HG02759 (cell line): ENCODE measurements at regions not wholly inside any gene's neighbourhood (a gene's known extent, or its start where the extent isn't known, plus 50 kb on each side); places are given as distances from the start of the nearest gene placed in this dataset.
"Not testable (repeated sequence)": the region's sequence is repeated elsewhere in the genome, so short reads cannot be mapped to it uniquely, and the experiment has no call there.

Source experiments
- ATAC-seq: cut with Tn5 transposase; IDR thresholded peaks from one replicate; pipeline ENCODE4 v1.9.1; 2021; ENCODE audit warnings: mild to moderate bottlenecking, moderate library complexity; ENCODE audit not compliant: unreplicated experiment

DNA sequence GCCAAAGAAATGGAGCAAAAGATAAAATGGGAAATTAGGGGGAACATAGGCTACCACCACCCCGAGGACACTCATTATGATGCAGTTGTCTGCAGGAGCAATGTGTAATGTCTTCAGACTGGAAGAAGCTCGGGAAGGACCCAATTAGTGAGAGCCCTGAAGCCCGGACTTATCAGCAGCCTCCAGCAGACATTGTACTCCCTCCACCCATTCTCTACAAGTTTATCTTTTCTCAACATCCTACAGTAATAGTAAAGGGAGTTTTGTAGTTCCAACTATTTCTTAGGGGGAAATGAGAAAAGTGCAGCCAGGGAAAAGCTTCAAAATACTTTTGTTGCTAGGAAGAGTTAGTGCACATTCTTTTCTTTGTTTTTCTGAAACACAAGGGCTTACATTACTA is 657.3 kb upstream of the COBL start:
- no peak for ATAC-seq

DNA sequence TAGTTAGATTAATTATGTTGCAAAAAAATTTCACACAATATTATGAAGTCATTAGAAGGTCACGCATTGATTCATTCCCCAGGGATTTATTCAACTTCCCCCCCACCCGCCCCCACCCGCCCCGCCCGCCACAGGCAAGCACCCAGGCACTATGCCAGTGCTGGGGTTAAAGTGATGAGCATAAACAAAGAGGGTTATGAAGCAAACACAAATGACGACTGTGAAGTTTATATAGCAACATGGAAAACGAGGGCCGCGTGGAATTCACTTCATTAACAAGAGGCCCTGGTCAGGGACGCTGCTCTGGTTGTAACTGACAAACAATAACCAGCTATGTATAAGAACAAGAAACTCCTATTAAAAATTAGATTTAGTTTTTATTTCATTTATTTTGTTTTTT is 656.5 kb upstream of the COBL start:
- no peak for ATAC-seq

DNA sequence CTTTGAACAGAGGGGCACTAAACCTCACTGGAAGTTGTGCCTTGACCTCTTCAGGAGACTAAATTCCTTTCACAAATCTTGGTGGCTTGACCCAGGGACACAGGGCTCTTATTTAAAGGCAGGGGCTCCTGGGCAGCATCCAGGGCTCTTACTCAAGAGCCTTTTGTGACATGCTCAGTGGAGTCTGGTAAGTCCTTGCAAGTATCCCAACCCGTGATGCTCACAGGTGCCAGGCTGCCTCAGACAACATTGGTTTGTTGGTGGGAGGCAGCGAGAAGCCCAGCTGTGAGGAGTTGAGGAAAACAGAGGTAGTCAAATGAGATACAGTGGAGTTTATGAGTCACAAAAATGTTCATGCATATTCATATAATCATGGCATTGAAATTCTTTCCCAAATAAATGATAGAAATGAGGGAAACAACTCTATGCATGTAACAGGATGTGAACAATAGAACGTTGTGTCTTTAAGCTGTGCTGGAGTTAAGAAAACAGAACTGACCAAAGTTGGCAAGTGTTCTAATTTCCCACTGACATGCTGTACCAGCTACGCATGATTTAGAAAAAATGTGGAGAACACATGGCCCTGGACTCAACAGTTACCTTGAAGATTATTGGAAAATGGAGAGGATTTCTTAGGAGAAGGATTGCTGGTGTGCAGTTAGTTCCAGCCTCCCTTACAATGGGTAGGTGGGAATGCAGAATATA is 654.5 kb upstream of the COBL start:
- no peak for ATAC-seq

- no peak for ATAC-seq
Observed at GRCh38 chr7:51968461-51968860, 651.9 kb upstream of the COBL start.

DNA sequence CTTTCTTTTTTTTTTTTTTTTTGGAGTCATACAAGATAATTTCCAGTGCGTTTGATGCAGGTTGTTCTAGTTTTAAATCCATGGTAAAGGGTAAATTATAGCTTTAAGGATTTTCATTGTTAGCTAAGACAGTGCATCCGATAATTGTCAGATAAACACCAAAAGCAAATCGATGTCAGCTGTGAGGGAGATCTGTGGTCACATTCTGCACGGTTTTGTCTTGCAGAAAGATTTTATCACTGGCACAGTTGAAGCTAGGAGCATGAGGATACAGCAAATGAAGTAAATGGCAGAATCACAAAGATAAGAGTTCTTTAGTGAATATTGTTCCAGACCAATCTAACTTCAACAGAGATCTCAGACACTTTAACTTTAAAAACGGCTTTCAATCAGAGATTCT is 648.8 kb upstream of the COBL start:
- ATAC-seq = no peak

- ATAC-seq = no peak
Observed at GRCh38 chr7:51961804-51962203, 645.2 kb upstream of the COBL start.

DNA sequence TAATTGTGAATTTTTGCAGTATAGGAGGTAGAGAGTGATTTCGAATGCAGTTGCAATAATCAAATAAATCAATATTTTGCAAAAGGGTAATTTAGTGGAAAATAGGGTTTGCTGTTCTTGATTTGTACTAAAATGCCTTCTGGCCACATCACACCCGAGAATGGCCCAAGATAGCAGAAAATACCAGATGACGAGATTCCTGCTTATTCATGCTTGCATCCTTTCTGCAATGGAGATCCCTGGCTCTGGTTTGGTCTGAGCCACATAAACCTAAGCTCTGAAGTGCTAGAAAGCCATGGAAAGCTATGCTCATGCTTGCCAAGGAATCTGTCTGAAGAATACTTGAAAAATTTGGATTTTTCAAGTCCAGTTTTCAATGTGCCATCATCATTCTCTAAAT is 634.2 kb upstream of the COBL start:
- ATAC-seq = no peak

DNA sequence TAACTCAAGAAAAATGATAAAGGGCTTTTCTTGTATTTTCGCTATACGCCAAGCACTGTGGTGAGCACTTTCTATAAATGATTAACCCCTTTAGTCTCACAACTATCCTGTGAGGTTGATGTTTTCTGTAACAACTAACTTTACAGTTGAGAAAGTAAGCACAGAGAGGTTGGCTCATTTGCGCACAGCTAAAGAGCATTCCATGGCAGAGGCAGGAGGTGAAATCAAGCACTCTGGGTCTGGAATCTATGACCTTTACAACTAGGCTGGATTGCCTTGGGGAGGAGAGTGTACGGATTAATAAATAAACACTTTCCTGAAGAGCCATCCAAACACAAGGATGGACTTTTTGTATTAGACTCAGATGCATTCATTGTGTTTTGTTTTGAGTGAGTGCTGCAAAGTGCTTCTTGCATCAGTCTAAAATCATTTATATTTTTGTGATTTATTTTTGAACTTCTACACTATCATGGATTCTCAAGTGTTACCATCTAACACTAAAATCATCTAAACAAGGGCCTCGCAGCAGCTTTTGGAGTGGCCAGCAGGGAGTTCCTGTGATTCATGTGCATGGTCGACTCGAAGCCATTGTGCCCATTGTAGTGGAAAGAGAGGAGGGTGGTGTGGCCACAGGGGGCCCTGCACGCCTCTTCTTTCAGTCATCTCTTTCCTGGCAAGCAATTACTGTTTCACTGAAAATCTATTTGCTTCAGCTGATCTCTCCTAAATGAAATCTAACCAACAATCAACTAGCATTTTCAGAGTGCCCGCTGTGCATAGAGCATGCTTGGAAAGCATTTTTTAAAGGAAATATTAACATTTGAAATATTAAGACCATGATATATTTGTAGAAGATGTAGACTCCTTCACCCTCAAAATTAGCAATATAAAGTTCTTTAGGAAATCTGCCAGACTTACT is 633.4 kb upstream of the COBL start:
- no peak for ATAC-seq

DNA sequence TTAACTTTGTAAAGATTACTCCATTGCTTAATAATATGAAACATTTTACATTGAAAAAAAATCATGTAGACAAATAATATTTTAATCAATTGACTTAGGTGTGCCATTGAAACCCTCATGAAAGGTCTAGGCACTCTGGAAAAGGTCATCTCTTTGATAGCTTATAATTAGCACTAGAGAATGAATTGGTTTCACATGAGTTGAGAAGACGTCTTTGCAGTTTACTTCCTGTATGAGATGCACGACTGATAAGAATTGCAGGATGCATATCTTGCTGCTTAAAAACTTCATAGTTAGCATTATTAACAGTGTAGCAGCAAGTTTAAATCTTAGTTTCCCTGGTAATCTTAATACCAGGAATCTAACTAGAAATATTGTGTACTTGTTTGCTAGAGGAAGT is 614.2 kb upstream of the COBL start:
- no peak for ATAC-seq

DNA sequence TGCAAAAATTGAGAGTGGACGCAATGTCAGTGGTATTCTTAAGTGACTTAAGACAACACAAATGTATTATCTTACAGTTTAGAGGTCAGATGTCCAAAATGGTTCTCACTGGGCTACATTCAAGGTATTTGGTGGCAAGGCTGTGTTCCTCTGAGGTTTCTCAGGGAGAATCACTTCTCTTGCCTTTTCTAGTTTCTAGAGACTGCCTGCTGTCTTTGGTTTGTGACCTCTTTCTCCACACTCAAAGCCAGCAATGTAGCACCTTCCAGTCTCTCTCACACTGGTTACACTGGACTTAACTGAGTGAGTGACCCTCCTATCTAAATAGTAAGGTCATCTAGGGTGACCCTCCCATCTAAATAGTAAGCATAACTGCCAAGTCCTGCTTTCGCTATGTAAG is 613.2 kb upstream of the COBL start:
- no peak for ATAC-seq

- no peak for ATAC-seq
Observed at GRCh38 chr7:51927738-51928137, 611.1 kb upstream of the COBL start.

GRCh38 chr7:51918581-51918980 is 602.0 kb upstream of the COBL start:
- no peak for ATAC-seq

DNA sequence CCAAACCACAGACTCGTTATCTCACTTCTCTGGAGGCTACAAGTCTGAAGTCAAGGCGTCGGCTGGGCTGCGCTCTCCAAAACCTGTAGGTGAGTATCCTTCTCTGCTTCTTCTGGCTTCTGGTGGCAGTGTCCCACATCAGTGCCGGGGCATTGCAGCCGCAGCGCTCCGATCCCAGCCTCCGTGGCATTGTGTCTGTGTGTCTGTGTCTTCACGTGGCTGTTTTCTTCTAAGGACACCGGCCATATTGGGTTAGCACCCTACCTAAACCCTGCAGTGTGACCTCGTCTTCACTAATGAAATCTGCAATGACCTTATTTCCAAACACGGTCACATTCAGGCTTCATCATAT is 584.9 kb upstream of the COBL start:
- ATAC-seq = no peak

- not testable (repeated sequence) for ATAC-seq
Observed at GRCh38 chr7:51900755-51901488, 584.3 kb upstream of the COBL start.

GRCh38 chr7:51899611-51900010 is 583.0 kb upstream of the COBL start:
- ATAC-seq = no peak

- ATAC-seq = no peak
Observed at GRCh38 chr7:51882412-51882811, 565.8 kb upstream of the COBL start.

DNA sequence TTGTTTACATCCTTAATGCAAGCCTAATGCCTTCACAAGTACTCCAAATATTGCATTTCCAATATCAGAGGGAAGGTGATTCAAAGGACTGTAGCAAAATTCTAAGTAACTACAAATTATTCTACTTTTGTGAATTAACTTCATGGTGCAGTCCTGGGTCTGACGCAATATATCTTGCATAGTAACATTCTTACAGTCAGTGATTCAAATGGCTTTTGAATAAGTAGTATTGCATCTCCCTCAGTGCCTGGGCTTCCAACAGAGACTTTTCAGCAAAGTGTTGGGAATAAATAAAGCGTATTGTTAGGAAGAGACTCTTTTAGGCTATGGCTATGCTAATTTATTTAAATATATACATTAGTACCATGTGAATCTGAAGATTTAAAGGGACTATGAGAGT is 564.7 kb upstream of the COBL start:
- no peak for ATAC-seq

GRCh38 chr7:51878865-51879264 is 562.3 kb upstream of the COBL start:
- no peak for ATAC-seq

- no peak for ATAC-seq
Observed at GRCh38 chr7:51869452-51869851, 552.8 kb upstream of the COBL start.

GRCh38 chr7:51867117-51867516 is 550.5 kb upstream of the COBL start:
- no peak for ATAC-seq

DNA sequence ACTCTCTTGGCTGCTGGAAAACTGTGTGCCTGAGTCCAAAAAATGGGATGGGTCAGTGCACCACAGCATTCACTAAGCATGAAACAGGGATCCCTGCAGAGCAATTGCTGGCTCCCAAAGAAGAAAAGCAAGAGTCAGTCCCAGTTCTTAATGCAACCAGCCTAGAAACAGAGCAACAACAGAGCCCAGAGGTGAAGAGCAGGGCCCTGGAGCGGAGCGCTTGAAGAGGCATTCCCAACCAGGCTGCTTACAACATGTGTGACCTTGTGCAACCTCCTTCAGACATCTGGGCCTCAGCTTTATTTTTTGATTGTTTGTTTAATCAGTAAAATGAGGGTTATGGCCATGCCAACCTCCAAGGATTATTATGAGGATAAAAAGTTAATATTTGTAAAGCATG is 543.7 kb upstream of the COBL start:
- no peak for ATAC-seq

DNA sequence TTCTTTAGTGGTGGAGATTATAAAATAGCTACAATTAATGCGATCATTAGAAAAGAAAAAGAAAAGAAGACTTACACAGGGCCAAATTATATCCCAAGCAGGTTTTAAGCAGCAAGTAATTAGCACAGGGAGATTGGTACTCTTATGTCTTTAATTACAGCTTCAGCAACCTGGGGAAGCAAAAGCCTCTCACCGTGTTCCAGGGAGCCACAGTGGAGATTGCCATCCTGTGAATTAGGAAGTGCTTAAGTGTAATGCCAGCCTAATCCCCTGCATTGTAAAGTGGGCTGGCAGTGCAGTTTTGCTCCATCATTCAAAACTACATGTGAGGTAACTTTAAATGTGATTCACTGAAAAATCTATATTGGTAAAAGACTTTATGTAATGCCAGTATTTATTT is 533.5 kb upstream of the COBL start:
- ATAC-seq = no peak
